H1 (cell line): ENCODE measurements at regions not wholly inside any gene's neighbourhood (a gene's known extent, or its start where the extent isn't known, plus 50 kb on each side); places are given as distances from the start of the nearest gene placed in this dataset.

Experiments used
- CTCF ChIP-seq, 3 experiments: IDR thresholded peaks; 1 replicate in 2 of 3; 2 replicates in 1 of 3; pipeline versions ENCODE4 v1.5.1 to v1.6.1; 2011; ENCODE audit warnings: low read length in 3 of 3, mild to moderate bottlenecking in 3 of 3, inconsistent platforms in 2 of 3, low read depth in 1 of 3, moderate library complexity in 1 of 3; ENCODE audit not compliant: insufficient read depth in 1 of 3; ENCODE audit errors: control extremely low read depth in 1 of 3
- POLR2A ChIP-seq, 2 experiments: IDR thresholded peaks; 1 replicate in 1 of 2; 2 replicates in 1 of 2; pipeline ENCODE4 v1.6.1; 2011; ENCODE audit warnings: low read depth in 2 of 2, low read length in 2 of 2, mild to moderate bottlenecking in 2 of 2; ENCODE audit errors: control extremely low read depth in 1 of 2

- TF ChIP-seq POLR2A (IDR thresholded peaks at IDR 0.05; ENCODE audit: control extremely low read depth in 1 of 2, low read depth in 2 of 2, low read length in 2 of 2) (no peak), CTCF (IDR thresholded peaks at IDR 0.05; ENCODE audit: control extremely low read depth in 1 of 3, insufficient read depth in 1 of 3, low read depth in 1 of 3, low read length in 3 of 3) (no peak)
Measured at GRCh38 chr6:56814308-56814707, 140.6 kb upstream of the BEND6 start.
